Activated CD4-positive, CD25-positive, alpha-beta regulatory T cell treated with anti-CD3 and anti-CD28 coated beads, Interleukin-2, amount 50 U/mL, for 24 hours (primary cell): ENCODE measurements at regions not wholly inside any gene's neighbourhood (a gene's known extent, or its start where the extent isn't known, plus 50 kb on each side); places are given as distances from the start of the nearest gene placed in this dataset.
"Not testable (repeated sequence)": the region's sequence is repeated elsewhere in the genome, so short reads cannot be mapped to it uniquely, and the experiment has no call there.

Experiments
- ATAC-seq, 2 donors: fragments of 150-1000 bp; cut with Tn5 transposase; one replicate each; pipeline ENCODE4 v1.10.0; 2021; ENCODE audit warnings: mild to moderate bottlenecking in 1 of 2, moderate library complexity in 1 of 2

DNA sequence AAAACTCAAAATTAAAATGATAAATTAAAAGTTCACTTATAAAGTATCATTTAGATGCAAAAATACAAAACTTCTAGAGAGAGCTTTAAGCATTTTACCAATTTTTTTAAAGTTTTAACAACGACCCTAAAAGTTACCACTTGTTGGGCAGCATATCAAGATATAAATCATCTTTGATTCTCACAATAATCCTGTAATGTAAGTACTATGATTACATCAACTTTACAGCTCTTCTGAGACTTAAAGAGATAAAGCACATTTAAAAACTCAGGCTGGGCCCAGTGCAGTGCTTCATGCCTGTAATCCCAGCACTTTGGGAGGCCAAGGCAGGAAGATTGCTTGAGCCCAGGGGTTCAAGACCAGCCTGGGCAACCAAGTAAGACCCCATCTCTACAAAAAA is 202.7 kb upstream of the GPC6 start:
- ATAC-seq = no peak

GRCh38 chr13:93025984-93026383 is 200.6 kb upstream of the GPC6 start:
- no peak for ATAC-seq

- no peak for ATAC-seq
These were observed 197.1 kb upstream of the GPC6 start for GRCh38 chr13:93029536-93029935.

- no peak for ATAC-seq
These were observed 190.2 kb upstream of the GPC6 start for GRCh38 chr13:93036380-93036779.

GRCh38 chr13:93037780-93038179 is 188.8 kb upstream of the GPC6 start:
- ATAC-seq = no peak

DNA sequence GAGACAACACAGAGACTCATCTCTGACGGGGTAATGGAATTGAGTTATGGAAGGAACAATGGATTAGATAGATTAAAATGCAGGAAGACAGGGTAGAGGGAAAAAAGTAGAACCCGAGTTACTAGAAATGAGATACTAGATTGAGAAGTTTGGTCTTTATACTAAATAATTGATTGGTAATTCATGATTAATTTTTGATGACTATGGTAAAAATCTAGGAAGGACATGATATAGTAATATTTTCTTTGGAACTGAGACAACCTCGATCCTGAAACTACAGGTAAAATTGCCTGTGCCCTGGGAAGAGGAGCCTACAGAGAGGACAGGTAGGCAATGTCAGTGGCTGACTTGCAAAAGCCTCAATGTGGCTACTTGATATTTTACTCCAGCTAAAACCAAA is 188.4 kb upstream of the GPC6 start:
- no peak for ATAC-seq

DNA sequence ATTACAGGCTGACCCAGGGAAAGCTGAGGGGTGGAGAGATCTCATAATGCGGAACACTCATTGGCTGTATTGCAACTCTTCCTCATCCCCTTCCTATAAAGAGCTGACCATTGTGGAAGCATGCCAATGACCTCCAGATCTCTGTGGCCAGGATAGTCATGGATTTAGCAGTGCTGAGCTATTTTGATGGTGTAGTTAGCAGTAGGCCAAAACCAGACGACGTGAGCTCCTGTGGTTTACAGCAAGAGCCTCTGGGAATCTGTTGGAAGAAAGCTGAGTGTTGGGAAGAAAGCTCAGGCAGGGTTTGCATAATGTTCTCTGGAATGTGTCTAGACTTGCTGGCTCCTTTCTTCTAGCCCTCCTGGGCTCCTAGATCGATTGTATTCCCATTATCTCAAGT is 187.5 kb upstream of the GPC6 start:
- ATAC-seq = no peak

- not testable (repeated sequence) for ATAC-seq
These were observed 185.0 kb upstream of the GPC6 start for GRCh38 chr13:93041566-93041965.

GRCh38 chr13:93045836-93046235 is 180.8 kb upstream of the GPC6 start:
- ATAC-seq = no peak

DNA sequence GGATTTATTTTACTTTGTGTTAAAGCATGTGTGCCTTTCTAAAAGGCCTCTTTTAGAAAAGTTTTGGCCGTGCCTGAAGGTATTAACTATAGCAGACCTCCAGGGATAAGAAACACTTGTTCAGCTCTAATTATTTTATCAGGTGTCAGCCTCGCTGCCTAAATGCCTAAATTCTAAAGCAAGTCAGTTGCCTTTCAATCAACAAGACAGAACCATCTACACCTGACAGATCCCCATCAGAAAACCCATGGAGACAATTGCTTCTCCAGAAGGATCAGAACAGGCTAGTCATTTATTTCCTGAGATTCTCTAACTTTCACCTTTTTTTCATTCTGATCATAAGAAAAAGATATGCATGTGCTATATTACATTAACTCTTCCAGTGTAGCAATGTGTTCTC is 171.4 kb upstream of the GPC6 start:
- ATAC-seq = no peak

GRCh38 chr13:93058301-93058700 is 168.3 kb upstream of the GPC6 start:
- no peak for ATAC-seq

DNA sequence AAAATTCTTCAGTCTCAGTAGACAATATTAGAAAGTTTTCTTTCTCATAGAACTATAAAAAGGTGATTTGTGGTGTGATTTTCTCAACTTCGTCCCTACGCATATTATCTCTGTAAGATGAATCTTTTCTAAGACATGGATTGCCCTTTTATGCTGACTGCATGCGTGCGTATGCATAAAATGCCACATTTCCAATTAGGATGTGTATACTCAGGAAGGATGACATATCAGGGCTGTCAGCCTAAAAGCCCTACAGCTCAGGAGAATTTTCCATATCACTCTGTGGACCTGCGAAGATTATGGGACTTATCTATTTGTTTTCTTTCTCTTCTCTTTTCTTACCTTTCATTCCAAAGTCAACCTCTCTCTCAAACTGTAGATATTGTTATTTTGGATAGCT is 166.5 kb upstream of the GPC6 start:
- ATAC-seq = no peak

DNA sequence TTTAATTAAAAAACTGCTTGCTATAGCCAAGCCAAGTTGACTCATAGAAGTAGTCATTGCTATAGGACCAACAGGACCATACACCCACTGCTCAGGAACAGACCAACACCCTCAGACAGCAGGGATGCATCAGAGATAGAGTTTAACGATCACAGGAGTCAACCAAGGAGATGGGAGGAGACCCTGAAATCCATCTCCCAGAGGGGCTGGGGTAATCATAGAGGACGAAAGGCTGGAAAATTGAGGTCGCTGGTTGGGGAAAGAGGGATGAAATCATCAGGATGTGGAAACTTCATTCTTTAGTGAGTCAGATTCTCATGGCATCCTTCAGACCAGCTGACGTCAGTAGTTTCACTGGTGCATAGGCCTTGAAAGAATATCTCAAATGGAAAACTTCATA is 160.4 kb upstream of the GPC6 start:
- no peak for ATAC-seq

DNA sequence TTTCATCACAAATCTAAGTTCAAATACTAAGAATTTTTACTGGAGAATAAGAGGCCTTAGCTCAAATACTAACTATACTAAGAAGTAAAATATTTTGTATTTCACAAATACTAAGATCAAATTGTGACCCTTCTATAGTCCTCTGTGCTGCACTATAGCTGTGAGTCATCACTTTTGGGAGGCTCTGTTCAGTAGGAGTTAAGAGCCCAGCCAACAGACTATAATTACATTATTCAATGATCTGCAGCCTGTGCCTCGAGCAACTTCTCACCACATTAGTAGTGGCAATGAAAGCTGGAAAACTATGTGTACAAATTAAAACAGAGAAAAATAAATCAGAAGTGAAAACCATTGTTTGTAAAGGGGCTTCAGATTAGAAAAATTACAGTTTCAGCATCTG is 147.3 kb upstream of the GPC6 start:
- no peak for ATAC-seq

GRCh38 chr13:93080166-93080565 is 146.4 kb upstream of the GPC6 start:
- no peak for ATAC-seq

GRCh38 chr13:93080587-93080986 is 146.0 kb upstream of the GPC6 start:
- ATAC-seq = no peak

- ATAC-seq = no peak
These were observed 140.3 kb upstream of the GPC6 start for GRCh38 chr13:93086329-93086728.

- no peak for ATAC-seq
These were observed 127.6 kb upstream of the GPC6 start for GRCh38 chr13:93098972-93099371.

- no peak for ATAC-seq
These were observed 125.3 kb upstream of the GPC6 start for GRCh38 chr13:93101226-93101734.

GRCh38 chr13:93104270-93104669 is 122.3 kb upstream of the GPC6 start:
- no peak for ATAC-seq

- no peak for ATAC-seq
These were observed 118.5 kb upstream of the GPC6 start for GRCh38 chr13:93108111-93108601.

- ATAC-seq = no peak
These were observed 109.8 kb upstream of the GPC6 start for GRCh38 chr13:93116809-93117208.

- ATAC-seq = no peak
These were observed 108.5 kb upstream of the GPC6 start for GRCh38 chr13:93118081-93118615.

GRCh38 chr13:93140912-93141311 is 85.7 kb upstream of the GPC6 start:
- ATAC-seq = no peak

- no peak for ATAC-seq
These were observed 82.6 kb upstream of the GPC6 start for GRCh38 chr13:93144031-93144430.
